ENCODE measurements at regions not wholly inside any gene's neighbourhood (a gene's known extent, or its start where the extent isn't known, plus 50 kb on each side); places are given as distances from the start of the nearest gene placed in this dataset.
A peak's percentile ranks its signal among the peaks of the same experiment; 100 is the strongest.

GRCh38 chr2:59774821-59775433 lies 778.5 kb downstream of the BCL11A start:
- no peak overlapping the region for H3K4me3 ChIP-seq (ENCODE audit: low read length)
- H3K27ac ChIP-seq (ENCODE audit: low read length), result no peak overlapping the region
- H3K4me2 ChIP-seq (ENCODE audit: low read length), result no peak overlapping the region
- H3K9ac ChIP-seq (ENCODE audit: low read length), result no peak overlapping the region
- H4K20me1 ChIP-seq (ENCODE audit: insufficient read depth, low read length), result no peaks in the 10 kb centered on the region
- H3K9me3 ChIP-seq (ENCODE audit: insufficient read depth, low read length), result no peaks in the 10 kb centered on the region
- no peaks in the 10 kb centered on the region for H3K36me3 ChIP-seq (replicated peaks; ENCODE audit: low read depth, low read length)
- H3K79me2 ChIP-seq (ENCODE audit: low read length), result no peaks in the 10 kb centered on the region
- H2AFZ ChIP-seq (ENCODE audit: low read depth, low read length), result no peak overlapping the region
- no peak for TF ChIP-seq EZH2phosphoT487 (IDR thresholded peaks at IDR 0.05; ENCODE audit: low read depth)
- TF ChIP-seq CTCF (IDR thresholded peaks at IDR 0.05; ENCODE audit: low read depth, low read length), result no peak
- peaks cover 8% of the 10 kb centered on the region for H3K4me1 ChIP-seq (ENCODE audit: low read length)
- H3K27me3 ChIP-seq (ENCODE audit: low read depth, low read length), result no peaks in the 10 kb centered on the region

GRCh38 chr2:59770651-59771050 lies 782.8 kb downstream of the BCL11A start:
- Histone ChIP-seq H3K4me3 (ENCODE audit: low read length) (no peak overlapping the region), H3K9me3 (ENCODE audit: insufficient read depth, low read length) (no peaks in the 10 kb centered on the region), H3K9ac (ENCODE audit: low read length) (no peak overlapping the region), H2AFZ (ENCODE audit: low read depth, low read length) (no peak overlapping the region), H3K36me3 (replicated peaks; ENCODE audit: low read depth, low read length) (no peaks in the 10 kb centered on the region), H3K4me2 (ENCODE audit: low read length) (no peak overlapping the region), H3K27ac (ENCODE audit: low read length) (no peak overlapping the region), H3K79me2 (ENCODE audit: low read length) (no peaks in the 10 kb centered on the region), H4K20me1 (ENCODE audit: insufficient read depth, low read length) (no peaks in the 10 kb centered on the region), H3K27me3 (ENCODE audit: low read depth, low read length) (no peaks in the 10 kb centered on the region), H3K4me1 (ENCODE audit: low read length) (no peaks in the 10 kb centered on the region)
- no peak for TF ChIP-seq EZH2phosphoT487 (IDR thresholded peaks at IDR 0.05; ENCODE audit: low read depth)
- TF ChIP-seq CTCF (IDR thresholded peaks at IDR 0.05; ENCODE audit: low read depth, low read length), result no peak

GRCh38 chr2:59761966-59762365 lies 791.5 kb downstream of the BCL11A start:
- Histone ChIP-seq H3K9me3 (ENCODE audit: insufficient read depth, low read length) (no peaks in the 10 kb centered on the region), H3K27me3 (ENCODE audit: low read depth, low read length) (no peaks in the 10 kb centered on the region), H3K4me2 (ENCODE audit: low read length) (no peak overlapping the region), H4K20me1 (ENCODE audit: insufficient read depth, low read length) (no peaks in the 10 kb centered on the region), H3K9ac (ENCODE audit: low read length) (no peak overlapping the region), H3K36me3 (replicated peaks; ENCODE audit: low read depth, low read length) (no peaks in the 10 kb centered on the region), H3K27ac (ENCODE audit: low read length) (no peak overlapping the region), H3K4me3 (ENCODE audit: low read length) (no peak overlapping the region), H3K79me2 (ENCODE audit: low read length) (no peaks in the 10 kb centered on the region), H3K4me1 (ENCODE audit: low read length) (peaks cover 6% of the 10 kb centered on the region), H2AFZ (ENCODE audit: low read depth, low read length) (no peak overlapping the region)
- no peak for TF ChIP-seq EZH2phosphoT487 (IDR thresholded peaks at IDR 0.05; ENCODE audit: low read depth)
- peak; percentile 48 for TF ChIP-seq CTCF (IDR thresholded peaks at IDR 0.05; ENCODE audit: low read depth, low read length)

- no peaks in the 10 kb centered on the region for H3K79me2 ChIP-seq (ENCODE audit: low read length)
- H3K27me3 ChIP-seq (ENCODE audit: low read depth, low read length), result no peaks in the 10 kb centered on the region
- H3K36me3 ChIP-seq (replicated peaks; ENCODE audit: low read depth, low read length), result no peaks in the 10 kb centered on the region
- no peaks in the 10 kb centered on the region for H3K9me3 ChIP-seq (ENCODE audit: insufficient read depth, low read length)
- H3K4me1 ChIP-seq (ENCODE audit: low read length), result peaks cover 6% of the 10 kb centered on the region
- TF ChIP-seq CTCF (IDR thresholded peaks at IDR 0.05; ENCODE audit: low read depth, low read length) (no peak), EZH2phosphoT487 (IDR thresholded peaks at IDR 0.05; ENCODE audit: low read depth) (no peak)
- no peak overlapping the region for H3K27ac ChIP-seq (ENCODE audit: low read length)
- H3K4me3 ChIP-seq (ENCODE audit: low read length), result no peak overlapping the region
- no peak overlapping the region for H2AFZ ChIP-seq (ENCODE audit: low read depth, low read length)
- H3K4me2 ChIP-seq (ENCODE audit: low read length), result no peak overlapping the region
- no peaks in the 10 kb centered on the region for H4K20me1 ChIP-seq (ENCODE audit: insufficient read depth, low read length)
- H3K9ac ChIP-seq (ENCODE audit: low read length), result no peak overlapping the region
These were observed 797.3 kb downstream of the BCL11A start for GRCh38 chr2:59756150-59756549.

All from OCI-LY3 (cell line).